SK-N-SH (cell line): ENCODE measurements at regions not wholly inside any gene's neighbourhood (a gene's known extent, or its start where the extent isn't known, plus 50 kb on each side); places are given as distances from the start of the nearest gene placed in this dataset.

Experiments used
- CTCF ChIA-PET: fragments of 300-600, 350-600 bp; formaldehyde crosslinking; extraction: SDS; loops from one replicate; lab custom pipeline; 2021; lab: Yijun Ruan, JAX
- POLR2A ChIA-PET: fragments of 350-600 bp; sonication (Branson Sonifier 250); formaldehyde crosslinking; extraction: SDS; loops from one replicate; lab custom pipeline; 2020; ENCODE audit warnings: antibody characterized with exemption, inconsistent platforms; lab: Yijun Ruan, JAX
- DNase-seq: peaks from one replicate; pipeline ENCODE4 v3.0.0; 2012
- H2AFZ ChIP-seq: fragments of 200-600 bp; sonication (generic); 2 replicates; pipeline ENCODE4 v1.8.1; 2016; ENCODE audit warnings: antibody characterized with exemption, mild to moderate bottlenecking, low read depth
- H3F3A ChIP-seq: fragments of 200-600 bp; sonication (generic); replicated peaks from 2 replicates; pipeline ENCODE3; 2016; ENCODE audit warnings: antibody characterized with exemption, mild to moderate bottlenecking; ENCODE audit not compliant: insufficient read depth
- H3K27ac ChIP-seq, 2 experiments: fragments of 200-500 bp in 1 of 2; fragments of 200-600 bp in 1 of 2; sonication (Bioruptor generic) in 1 of 2; sonication (generic), shearing (Covaris generic) in 1 of 2; 2 replicates each; pipeline versions ENCODE4 v1.5.1 to v1.6.1; 2014 to 2016; ENCODE audit warnings: low read depth in 2 of 2, inconsistent platforms in 1 of 2, low read length in 1 of 2, mild to moderate bottlenecking in 1 of 2, mixed read lengths in 1 of 2
- H3K27me3 ChIP-seq: fragments of 200-600 bp; sonication (generic), shearing (Covaris generic); 2 replicates; pipeline ENCODE4 v1.6.1; 2016; ENCODE audit warnings: mixed run types; ENCODE audit not compliant: insufficient read depth
- H3K36me3 ChIP-seq, 2 experiments: fragments of 200-500 bp in 1 of 2; fragments of 200-600 bp in 1 of 2; sonication (Bioruptor generic) in 1 of 2; sonication (generic) in 1 of 2; replicated peaks in 1 of 2; 2 replicates each; pipeline versions ENCODE3 to v1.5.1; 2014 to 2016; ENCODE audit warnings: low read length in 1 of 2, mild to moderate bottlenecking in 1 of 2; ENCODE audit not compliant: insufficient read depth in 2 of 2, control insufficient read depth in 1 of 2
- H3K4me1 ChIP-seq, 2 experiments: fragments of 200-500 bp in 1 of 2; fragments of 200-600 bp in 1 of 2; sonication (Bioruptor generic) in 1 of 2; sonication (generic), shearing (Covaris generic) in 1 of 2; 2 replicates each; pipeline versions ENCODE4 v1.5.1 to v1.6.1; 2014 to 2016; ENCODE audit warnings: low read depth in 1 of 2, low read length in 1 of 2, mixed run types in 1 of 2; ENCODE audit not compliant: insufficient read depth in 2 of 2, control insufficient read depth in 1 of 2
- H3K4me2 ChIP-seq: fragments of 200-600 bp; sonication (generic), shearing (Covaris generic); 2 replicates; pipeline ENCODE4 v1.6.1; 2017; ENCODE audit warnings: mixed run types
- H3K4me3 ChIP-seq, 2 experiments: fragments of 200-500 bp in 1 of 2; fragments of 200-600 bp in 1 of 2; sonication (Bioruptor generic) in 1 of 2; sonication (generic), shearing (Covaris generic) in 1 of 2; 2 replicates each; pipeline versions ENCODE4 v1.5.1 to v1.8.1; 2014 to 2016; ENCODE audit warnings: low read depth in 2 of 2, inconsistent platforms in 1 of 2, low read length in 1 of 2, mild to moderate bottlenecking in 1 of 2, mixed read lengths in 1 of 2, moderate library complexity in 1 of 2
- H3K79me2 ChIP-seq: fragments of 200-600 bp; sonication (generic); 2 replicates; pipeline ENCODE4 v1.8.1; 2017; ENCODE audit warnings: mild to moderate bottlenecking; ENCODE audit not compliant: insufficient read depth
- H3K9ac ChIP-seq: fragments of 200-600 bp; sonication (generic); 2 replicates; pipeline ENCODE4 v1.6.1; 2017; ENCODE audit warnings: mixed run types
- H3K9me2 ChIP-seq: fragments of 200-600 bp; sonication (generic); 2 replicates; pipeline ENCODE4 v1.6.1; 2017; ENCODE audit warnings: mixed run types
- H3K9me3 ChIP-seq: fragments of 200-600 bp; sonication (generic); 2 replicates; pipeline ENCODE4 v1.6.1; 2017; ENCODE audit warnings: mixed run types, mild to moderate bottlenecking, moderate library complexity
- H4K20me1 ChIP-seq: fragments of 200-600 bp; sonication (generic); 2 replicates; pipeline ENCODE4 v1.6.1; 2017; ENCODE audit warnings: mild to moderate bottlenecking, mixed run types; ENCODE audit not compliant: insufficient read depth
- CTCF ChIP-seq: fragments of 200-600 bp; sonication (generic); IDR thresholded peaks from 2 replicates; pipeline ENCODE4 v1.6.1; 2017; ENCODE audit warnings: antibody characterized with exemption, mild to moderate bottlenecking, moderate library complexity
- FOSL2 ChIP-seq: IDR thresholded peaks from 2 replicates; pipeline ENCODE4 v1.4.0; 2012; ENCODE audit warnings: low read depth, mild to moderate bottlenecking, moderate library complexity, borderline replicate concordance
- FOXJ3 ChIP-seq: sonication (generic); formaldehyde crosslinking; IDR thresholded peaks from 2 replicates; pipeline ENCODE4 v1.5.1; 2020; ENCODE audit warnings: mild to moderate bottlenecking, missing genetic modification reagents
- GABPA ChIP-seq: IDR thresholded peaks from 2 replicates; pipeline ENCODE4 v1.4.0; 2012; ENCODE audit warnings: low read depth, mild to moderate bottlenecking
- GATA2 ChIP-seq: sonication (generic); formaldehyde crosslinking; IDR thresholded peaks from 2 replicates; pipeline ENCODE4 v1.5.0; 2020; ENCODE audit warnings: mild to moderate bottlenecking, missing genetic modification reagents
- MEF2A ChIP-seq: IDR thresholded peaks from 2 replicates; pipeline ENCODE4 v1.4.0; 2012; ENCODE audit warnings: low read depth, borderline replicate concordance
- NFIC ChIP-seq: IDR thresholded peaks from 2 replicates; pipeline ENCODE4 v1.4.0; 2012; ENCODE audit warnings: borderline replicate concordance
- PBX3 ChIP-seq: IDR thresholded peaks from 2 replicates; pipeline ENCODE4; 2012
- POLR2AphosphoS5 ChIP-seq: IDR thresholded peaks from 2 replicates; pipeline ENCODE4 v1.6.1; 2012; ENCODE audit warnings: low read depth, low read length
- RAD21 ChIP-seq: IDR thresholded peaks from 2 replicates; pipeline ENCODE4 v1.6.1; 2012; ENCODE audit warnings: mild to moderate bottlenecking, low read length
- RCOR1 ChIP-seq: fragments of 150-350 bp; IDR thresholded peaks from 2 replicates; pipeline ENCODE4 v1.6.1; 2017; ENCODE audit warnings: antibody characterized with exemption, low read length
- RFX5 ChIP-seq: IDR thresholded peaks from 2 replicates; pipeline ENCODE4 v1.6.1; 2012; ENCODE audit warnings: mild to moderate bottlenecking, improper control_type of control experiment, low read length
- RXRA ChIP-seq: IDR thresholded peaks from 2 replicates; pipeline ENCODE4 v1.4.0; 2012; ENCODE audit warnings: low read depth, mild to moderate bottlenecking, borderline replicate concordance
- SMC3 ChIP-seq: IDR thresholded peaks from 2 replicates; pipeline ENCODE4 v1.6.1; 2012; ENCODE audit warnings: low read depth, low read length, improper control_type of control experiment
- TAF1 ChIP-seq: IDR thresholded peaks from 2 replicates; pipeline ENCODE4 v1.6.1; 2012; ENCODE audit warnings: low read depth, mild to moderate bottlenecking, low read length, moderate library complexity, borderline replicate concordance
- TCF12 ChIP-seq: IDR thresholded peaks from 2 replicates; pipeline ENCODE4 v1.4.0; 2012
- USF1 ChIP-seq: IDR thresholded peaks from 2 replicates; pipeline ENCODE4 v1.4.0; 2012; ENCODE audit warnings: low read depth, borderline replicate concordance
- USF2 ChIP-seq: fragments of 150-350 bp; IDR thresholded peaks from 2 replicates; pipeline ENCODE4 v1.6.1; 2017; ENCODE audit warnings: antibody characterized with exemption, low read length, low read depth, borderline replicate concordance
- WGBS: methylation state at CpG from one replicate; pipeline ENCODE4 v1.1.6; 2017; ENCODE audit warnings: low lambda C conversion rate; 5-methylcytosine and 5-hydroxymethylcytosine counted together

- no peaks in the 10 kb centered on the region for H3K9me2 ChIP-seq
- TF ChIP-seq TCF12 (no peak), GABPA (no peak), MEF2A (no peak), POLR2AphosphoS5 (no peak), TAF1 (no peak), PBX3 (no peak), CTCF (no peak), RXRA (no peak), FOSL2 (no peak), USF2 (no peak), RCOR1 (no peak), RFX5 (no peak)
- no peaks in the 10 kb centered on the region for H3K79me2 ChIP-seq
- H3K27me3 ChIP-seq = 0 out of 2 replicates have a peak, but pooled peaks cover 9% of the 10 kb centered on the region
- DNase-seq = no peak
- no peak overlapping the region for H3K4me2 ChIP-seq
- no peak overlapping the region for H3K4me3 ChIP-seq
- H3K9ac ChIP-seq = no peak overlapping the region
- H4K20me1 ChIP-seq = no peaks in the 10 kb centered on the region
- no peak overlapping the region for H2AFZ ChIP-seq
- H3F3A ChIP-seq = no peaks in the 10 kb centered on the region
- no peak overlapping the region for H3K27ac ChIP-seq
- CTCF ChIA-PET = interaction anchor here (0.9 to 1.8 kb wide), 6 partner anchors 9 to 312 kb away, joined by 3 to 4 read pairs (median 4); no protein-coding TSS in a partner anchor
- WGBS = 64% methylated on average over 5 of the region's 7 CpGs
- H3K4me1 ChIP-seq = no peaks in the 10 kb centered on the region; a peak in 1 of 4 replicates
- POLR2A ChIA-PET = no interaction called here
- no peaks in the 10 kb centered on the region for H3K36me3 ChIP-seq
- H3K9me3 ChIP-seq = no peaks in the 10 kb centered on the region
Observed at GRCh38 chr13:26921918-26922317, 161.3 kb upstream of the GPR12 start.

- 55% methylated on average over 11 of the region's 14 CpGs for WGBS
- H3K4me1 ChIP-seq = no peaks in the 10 kb centered on the region; a peak in 1 of 4 replicates
- H3K79me2 ChIP-seq = no peaks in the 10 kb centered on the region
- 0 out of 2 replicates have a peak, but pooled peaks cover 9% of the 10 kb centered on the region for H3K27me3 ChIP-seq
- ChIA-PET CTCF (interaction anchor here (0.8 to 3.8 kb wide), 4 partner anchors 9 to 310 kb away, joined by 4 to 32 read pairs (median 6); no protein-coding TSS in a partner anchor), POLR2A (no interaction called here)
- H2AFZ ChIP-seq = no peak overlapping the region
- H3K4me3 ChIP-seq = no peak overlapping the region
- H3K27ac ChIP-seq = no peak overlapping the region
- H3K9me3 ChIP-seq = no peaks in the 10 kb centered on the region
- no peaks in the 10 kb centered on the region for H3K9me2 ChIP-seq
- no peaks in the 10 kb centered on the region for H3F3A ChIP-seq
- H3K4me2 ChIP-seq = no peak overlapping the region
- DNase-seq = no peak
- no peak overlapping the region for H3K9ac ChIP-seq
- no peaks in the 10 kb centered on the region for H4K20me1 ChIP-seq
- H3K36me3 ChIP-seq = no peaks in the 10 kb centered on the region
- TF ChIP-seq GATA2 (CRISPR knock-in tag) = no peak
- no peak for TF ChIP-seq FOSL2
- TF ChIP-seq RCOR1 = no peak
- no peak for TF ChIP-seq RAD21
- no peak for TF ChIP-seq RFX5
- no peak for TF ChIP-seq CTCF
- TF ChIP-seq SMC3 = no peak
- TF ChIP-seq NFIC = no peak
- no peak for TF ChIP-seq USF1
- no peak for TF ChIP-seq FOXJ3
Observed at GRCh38 chr13:26920614-26921355, 160.2 kb upstream of the GPR12 start.
